ENCODE measurements at regions not wholly inside any gene's neighbourhood (a gene's known extent, or its start where the extent isn't known, plus 50 kb on each side); places are given as distances from the start of the nearest gene placed in this dataset.

GRCh38 chr4:131081069-131081468 is 1985.1 kb downstream of the C4orf33 start:
- no peak for DNase-seq (ENCODE audit: low read depth in 4 of 4, low spot score in 2 of 4)

- DNase-seq (ENCODE audit: low read depth in 4 of 4, low spot score in 2 of 4), result no peak
Measured at GRCh38 chr4:131084997-131085396, 1989.0 kb downstream of the C4orf33 start.

DNA sequence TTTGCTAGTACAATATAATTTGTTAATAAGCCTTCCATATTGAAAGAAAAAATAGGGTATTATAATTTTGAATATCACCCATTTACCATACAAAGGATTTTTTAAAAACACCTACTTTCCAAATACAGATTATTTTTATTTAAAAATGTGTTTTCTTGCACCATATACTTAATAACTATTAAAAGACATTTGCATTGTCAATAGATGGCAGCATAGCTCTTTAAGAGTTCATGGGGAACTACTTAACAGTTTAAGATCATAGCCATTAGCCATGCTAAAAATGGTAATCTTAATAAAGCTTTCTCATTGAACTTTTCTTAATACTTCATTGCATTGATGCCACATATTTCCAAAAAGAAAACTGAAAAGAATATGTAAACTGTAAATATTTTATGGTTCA is 1995.9 kb downstream of the C4orf33 start:
- peak in 3 of 4 donors; percentile 1 to 29 (median 6) for DNase-seq (ENCODE audit: low read depth in 4 of 4, low spot score in 2 of 4)

DNA sequence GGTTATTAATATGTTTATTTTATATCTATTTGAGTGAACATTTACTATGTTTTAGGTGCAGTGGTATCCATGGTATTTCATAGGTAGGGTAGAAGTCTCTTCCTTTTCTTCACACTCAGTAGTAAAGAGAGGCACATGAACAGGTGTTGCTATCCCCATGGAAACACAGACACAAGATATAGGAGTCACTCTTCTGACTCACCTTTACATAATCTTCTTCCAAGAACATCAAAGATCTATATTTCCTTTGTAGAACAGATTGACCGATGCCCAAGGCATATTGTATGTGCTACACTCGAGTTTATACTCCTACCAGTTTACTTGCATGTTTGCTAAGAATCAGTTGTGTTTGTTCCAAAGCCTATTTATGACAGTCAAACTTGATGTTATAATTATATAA is 1997.4 kb downstream of the C4orf33 start:
- DNase-seq (ENCODE audit: low read depth in 4 of 4, low spot score in 2 of 4), result no peak

GRCh38 chr4:131098976-131099375 is 2003.0 kb downstream of the C4orf33 start:
- DNase-seq (ENCODE audit: low read depth in 4 of 4, low spot score in 2 of 4), result no peak

DNA sequence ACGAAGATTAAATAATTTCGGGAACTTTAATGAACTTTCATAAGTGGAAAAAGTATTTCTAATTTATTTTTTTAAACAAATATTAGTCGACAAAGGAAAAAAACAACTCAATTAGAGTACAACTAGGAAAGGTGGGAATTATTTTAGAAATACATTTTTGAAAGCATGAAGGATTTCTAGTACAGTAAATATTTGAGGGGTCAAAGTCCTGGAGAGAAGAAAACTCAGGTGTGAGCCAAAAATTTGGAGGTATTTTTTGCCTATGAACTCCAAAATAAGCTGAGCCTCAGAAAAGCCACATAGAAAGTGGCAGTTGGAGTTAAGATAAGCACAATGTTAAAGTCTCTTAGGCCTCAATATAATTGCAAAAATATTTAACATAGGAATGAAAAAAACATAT is 2017.3 kb downstream of the C4orf33 start:
- DNase-seq (ENCODE audit: low read depth in 4 of 4, low spot score in 2 of 4), result no peak

DNA sequence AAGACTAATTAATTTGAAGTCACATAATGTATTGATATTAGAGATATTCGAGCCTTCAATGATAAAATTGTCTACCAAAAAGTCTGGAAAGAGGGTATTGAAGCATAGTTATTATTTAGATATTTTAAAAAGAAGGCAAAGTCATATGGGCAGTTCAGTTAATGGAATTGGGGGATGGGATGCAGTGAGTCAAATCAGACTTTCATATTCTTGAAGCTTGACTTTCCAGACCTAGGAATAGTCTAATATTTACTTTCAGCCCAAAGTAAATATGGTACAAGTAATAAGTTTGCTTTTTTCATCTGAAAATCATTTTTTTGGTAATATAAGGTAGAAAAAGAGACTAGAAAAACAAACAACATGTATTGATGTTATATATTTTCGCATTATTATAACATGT is 2017.8 kb downstream of the C4orf33 start:
- DNase-seq (ENCODE audit: low read depth in 4 of 4, low spot score in 2 of 4), result no peak

GRCh38 chr4:131119661-131120060 is 2023.7 kb downstream of the C4orf33 start:
- no peak for DNase-seq (ENCODE audit: low read depth in 4 of 4, low spot score in 2 of 4)

DNA sequence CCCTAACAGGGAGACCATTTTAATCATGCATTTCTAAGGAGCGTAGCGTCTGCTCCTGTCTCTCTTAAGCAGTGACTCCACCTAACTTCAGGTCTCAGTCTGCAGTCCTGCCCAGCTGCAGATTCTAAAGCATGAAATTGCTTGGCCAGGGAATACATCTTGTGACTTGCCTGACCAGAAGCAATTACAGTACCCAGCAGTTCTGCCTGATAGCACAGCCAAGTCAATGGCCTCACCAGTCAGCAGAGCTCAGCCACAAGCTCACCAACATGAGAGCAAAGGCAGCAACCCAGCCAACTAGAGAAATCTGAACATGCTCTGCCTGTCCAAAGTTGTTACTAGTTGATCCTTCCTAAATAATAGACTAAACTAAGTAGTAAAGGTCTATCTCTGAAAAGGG is 2011.9 kb upstream of the PCDH10 start:
- no peak for DNase-seq (ENCODE audit: low read depth in 4 of 4, low spot score in 2 of 4)

- DNase-seq (ENCODE audit: low read depth in 4 of 4, low spot score in 2 of 4), result no peak
Measured at GRCh38 chr4:131159261-131159660, 1989.8 kb upstream of the PCDH10 start.

DNA sequence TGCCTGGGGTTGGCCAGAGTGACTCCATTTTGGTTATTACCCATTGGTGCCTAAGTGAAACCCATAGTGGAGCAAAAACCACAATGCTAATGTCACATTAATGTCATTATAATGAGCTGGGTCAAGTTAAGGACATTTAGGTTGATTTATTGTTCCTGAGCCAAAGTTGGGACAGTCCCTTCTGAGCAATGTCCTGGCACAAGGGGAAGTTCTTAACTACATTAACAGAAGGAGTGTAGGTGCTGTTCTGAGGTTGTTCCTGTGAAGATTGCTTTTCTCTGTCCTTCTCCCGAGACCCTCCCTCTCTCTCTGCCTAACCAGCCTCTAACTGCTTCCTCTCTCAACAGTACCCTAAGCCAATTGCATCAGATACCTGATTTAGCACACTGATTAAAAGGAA is 1956.8 kb upstream of the PCDH10 start:
- DNase-seq (ENCODE audit: low read depth in 4 of 4, low spot score in 2 of 4), result no peak

GRCh38 chr4:131207589-131207988 is 1941.5 kb upstream of the PCDH10 start:
- no peak for DNase-seq (ENCODE audit: low read depth in 4 of 4, low spot score in 2 of 4)

DNA sequence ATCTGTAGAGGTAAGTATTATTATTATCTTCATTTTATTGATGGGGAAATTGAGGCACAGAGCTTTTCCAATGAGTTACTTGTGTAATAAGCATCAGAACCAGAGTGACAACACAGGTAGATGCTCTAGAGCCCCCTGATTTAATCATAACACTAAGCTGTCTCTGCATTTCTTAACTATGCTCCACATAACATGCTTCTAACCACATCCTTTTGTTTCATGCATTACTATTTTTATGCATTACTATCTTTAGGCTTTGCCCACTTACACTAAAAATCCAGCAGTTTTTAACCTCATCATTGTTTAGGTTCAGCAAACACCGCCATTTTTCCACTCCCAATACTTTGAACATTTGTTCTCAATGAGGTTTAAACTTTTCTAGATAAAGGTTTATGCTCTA is 1900.8 kb upstream of the PCDH10 start:
- DNase-seq (ENCODE audit: low read depth in 4 of 4, low spot score in 2 of 4), result no peak

DNA sequence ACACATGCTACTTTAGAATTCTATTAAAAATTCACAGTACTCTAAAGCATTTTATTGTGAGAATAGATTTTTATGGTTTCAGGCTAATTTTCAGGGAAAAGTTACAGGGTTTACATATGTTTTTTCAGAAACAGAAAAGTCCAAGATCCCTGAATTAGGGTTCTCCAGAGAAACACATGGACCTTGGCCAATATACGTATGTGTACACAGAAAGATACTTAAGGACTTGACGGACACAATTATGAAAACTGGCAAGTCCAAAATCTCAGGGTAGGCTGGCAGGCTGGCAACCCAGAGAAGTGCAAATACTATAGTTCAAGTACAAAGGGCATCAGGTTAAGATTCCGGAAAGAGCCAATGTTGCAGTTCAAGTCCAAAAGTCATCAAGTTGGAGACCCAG is 1897.8 kb upstream of the PCDH10 start:
- DNase-seq (ENCODE audit: low read depth in 4 of 4, low spot score in 2 of 4), result no peak

- no peak for DNase-seq (ENCODE audit: low read depth in 4 of 4, low spot score in 2 of 4)
Measured at GRCh38 chr4:131257241-131257640, 1891.9 kb upstream of the PCDH10 start.

DNA sequence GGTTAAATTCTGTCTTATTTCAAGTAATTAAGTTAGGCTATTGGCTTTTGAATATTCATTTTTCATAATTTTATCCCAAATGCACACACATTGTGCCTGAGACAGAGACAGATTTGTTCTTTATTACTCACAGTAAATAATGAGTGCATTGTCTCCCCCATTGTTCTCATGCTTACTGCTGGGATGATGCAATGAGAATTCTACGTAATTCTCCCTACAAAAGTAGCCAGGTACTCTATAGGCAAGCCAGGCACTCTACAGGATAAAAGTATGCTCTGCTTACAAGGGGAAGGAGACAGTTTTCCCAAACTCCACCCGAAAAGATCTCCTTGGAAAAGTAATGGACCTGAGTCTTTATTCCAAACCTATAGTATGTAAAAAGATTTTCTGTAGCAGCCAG is 1890.7 kb upstream of the PCDH10 start:
- DNase-seq (ENCODE audit: low read depth in 4 of 4, low spot score in 2 of 4), result no peak

DNA sequence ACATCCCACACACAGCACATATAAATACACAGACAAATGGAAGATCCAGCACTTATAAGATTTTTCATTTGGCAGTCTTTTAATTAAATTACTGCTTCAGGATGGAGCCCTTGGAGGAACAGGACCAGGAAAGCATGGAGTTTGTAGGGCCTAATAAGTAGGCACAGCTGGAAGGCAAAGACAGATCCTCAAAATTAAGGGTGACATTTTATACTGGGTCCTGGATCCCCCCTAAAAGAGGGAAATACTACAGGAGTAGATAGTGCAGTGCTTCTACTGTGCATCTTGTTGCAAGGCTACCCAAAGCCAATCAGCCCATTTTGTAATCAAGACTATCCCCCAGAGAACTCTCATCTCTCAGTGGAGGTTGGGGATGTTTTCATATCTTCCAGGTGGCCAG is 1860.7 kb upstream of the PCDH10 start:
- no peak for DNase-seq (ENCODE audit: low read depth in 4 of 4, low spot score in 2 of 4)

GRCh38 chr4:131296192-131296591 is 1852.9 kb upstream of the PCDH10 start:
- DNase-seq (ENCODE audit: low read depth in 4 of 4, low spot score in 2 of 4), result no peak

DNA sequence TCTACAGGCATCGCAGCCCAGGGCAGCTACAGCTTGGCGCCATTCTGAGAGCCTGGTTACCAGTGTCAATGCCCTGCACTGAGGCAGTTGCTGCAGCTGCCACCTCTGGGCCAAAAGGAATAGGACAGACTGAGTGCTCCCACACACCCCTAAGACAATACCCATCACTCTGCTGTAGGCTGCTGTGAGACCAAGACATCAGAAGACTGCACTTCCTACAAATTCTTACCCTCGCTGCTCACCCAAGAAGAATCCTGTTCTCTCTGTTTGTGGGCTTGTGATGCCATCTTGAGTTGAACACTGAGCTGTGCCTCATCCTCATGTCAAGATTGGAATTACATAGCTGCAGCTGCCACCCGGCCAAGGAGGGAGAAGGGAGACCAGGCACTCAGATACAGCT is 1847.0 kb upstream of the PCDH10 start:
- no peak for DNase-seq (ENCODE audit: low read depth in 4 of 4, low spot score in 2 of 4)

DNA sequence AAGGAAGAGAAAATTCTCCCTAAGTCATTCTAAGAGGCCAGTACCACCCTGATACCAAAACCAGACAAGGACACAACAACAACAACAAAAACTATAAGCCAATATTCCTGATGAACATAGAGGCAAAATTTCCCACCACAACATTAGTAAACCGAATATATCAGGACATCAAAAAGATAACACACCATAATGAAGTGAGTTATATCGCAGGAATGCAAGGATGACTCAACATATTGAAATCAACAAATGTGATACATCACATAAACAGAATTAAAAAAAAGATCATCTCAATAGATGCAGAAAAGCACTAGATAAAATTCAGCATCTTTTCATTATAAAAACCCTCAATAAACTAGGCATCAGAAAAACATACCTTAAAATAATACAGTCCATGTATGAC is 1844.4 kb upstream of the PCDH10 start:
- no peak for DNase-seq (ENCODE audit: low read depth in 4 of 4, low spot score in 2 of 4)

- no peak for DNase-seq (ENCODE audit: low read depth in 4 of 4, low spot score in 2 of 4)
Measured at GRCh38 chr4:131309628-131310027, 1839.5 kb upstream of the PCDH10 start.

DNA sequence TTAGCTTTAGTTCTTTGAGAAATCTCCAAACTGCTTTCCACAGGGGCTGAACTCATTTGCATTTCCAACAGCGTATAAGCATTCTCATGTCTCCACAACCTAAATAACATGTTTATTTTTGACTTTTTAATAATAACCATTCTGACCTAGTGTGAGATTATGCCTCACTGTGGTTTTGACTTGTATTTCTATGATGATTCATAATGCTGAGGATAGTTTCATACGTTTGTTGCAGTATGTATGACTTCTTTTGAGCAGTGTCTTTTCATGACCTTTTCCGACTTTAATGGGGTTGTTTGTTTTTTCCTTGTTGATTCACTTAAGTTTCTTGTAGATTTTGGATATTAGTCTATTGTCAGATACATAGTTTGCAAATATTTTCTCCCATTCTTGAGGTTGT is 1833.0 kb upstream of the PCDH10 start:
- no peak for DNase-seq (ENCODE audit: low read depth in 4 of 4, low spot score in 2 of 4)

DNA sequence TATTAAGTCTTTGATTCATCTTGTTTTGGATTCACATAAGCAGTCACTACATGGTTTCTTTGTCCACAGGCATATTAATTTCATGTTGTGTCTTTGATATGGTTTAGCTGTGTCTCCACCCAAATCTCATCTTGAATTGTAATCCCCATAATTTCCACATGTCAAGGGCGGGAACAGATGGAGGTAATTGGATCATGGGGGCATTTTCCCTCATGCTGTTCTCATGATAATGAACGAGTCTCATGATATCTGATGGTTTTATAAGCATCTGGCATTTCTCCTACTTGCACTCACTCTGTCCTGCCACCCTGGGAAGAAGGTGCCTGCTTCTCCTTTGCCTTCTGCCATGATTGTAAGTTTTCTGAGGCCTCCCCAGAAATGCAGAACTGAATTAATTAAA is 1811.2 kb upstream of the PCDH10 start:
- DNase-seq (ENCODE audit: low read depth in 4 of 4, low spot score in 2 of 4), result no peak

GRCh38 chr4:131339137-131339536 is 1810.0 kb upstream of the PCDH10 start:
- no peak for DNase-seq (ENCODE audit: low read depth in 4 of 4, low spot score in 2 of 4)
